ENCODE measurements at regions not wholly inside any gene's neighbourhood (a gene's known extent, or its start where the extent isn't known, plus 50 kb on each side); places are given as distances from the start of the nearest gene placed in this dataset.
"Not testable (repeated sequence)": the region's sequence is repeated elsewhere in the genome, so short reads cannot be mapped to it uniquely, and the experiment has no call there.

- TF ChIP-seq ZNF274 (IDR thresholded peaks at IDR 0.05; ENCODE audit: low read depth, low read length) = no peak
- H3K4me3 ChIP-seq (ENCODE audit: low read length) = no peak overlapping the region
Observed at GRCh38 chr9:21597284-21597683, 115.2 kb upstream of the IFNE start.

DNA sequence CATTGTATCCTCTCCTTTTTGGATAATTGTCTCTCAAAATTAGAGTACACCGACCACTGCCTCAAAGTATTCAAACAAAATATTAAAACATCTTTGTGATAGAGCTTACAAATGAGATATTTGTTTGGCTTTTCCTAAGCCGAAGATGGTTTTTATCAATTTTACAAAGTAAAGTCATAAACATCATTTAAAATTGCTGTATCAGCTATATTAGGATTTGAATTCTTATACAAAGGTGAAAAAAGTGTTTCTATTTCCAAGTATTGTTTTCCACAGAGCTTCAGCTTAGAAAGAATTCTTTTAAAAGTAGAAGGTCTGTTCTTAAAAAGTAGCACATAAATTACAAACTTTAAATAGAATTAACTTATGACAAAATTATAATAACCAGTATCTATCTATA is 116.6 kb upstream of the IFNE start:
- no peak overlapping the region for H3K4me3 ChIP-seq (ENCODE audit: low read length)
- no peak for TF ChIP-seq ZNF274 (IDR thresholded peaks at IDR 0.05; ENCODE audit: low read depth, low read length)

DNA sequence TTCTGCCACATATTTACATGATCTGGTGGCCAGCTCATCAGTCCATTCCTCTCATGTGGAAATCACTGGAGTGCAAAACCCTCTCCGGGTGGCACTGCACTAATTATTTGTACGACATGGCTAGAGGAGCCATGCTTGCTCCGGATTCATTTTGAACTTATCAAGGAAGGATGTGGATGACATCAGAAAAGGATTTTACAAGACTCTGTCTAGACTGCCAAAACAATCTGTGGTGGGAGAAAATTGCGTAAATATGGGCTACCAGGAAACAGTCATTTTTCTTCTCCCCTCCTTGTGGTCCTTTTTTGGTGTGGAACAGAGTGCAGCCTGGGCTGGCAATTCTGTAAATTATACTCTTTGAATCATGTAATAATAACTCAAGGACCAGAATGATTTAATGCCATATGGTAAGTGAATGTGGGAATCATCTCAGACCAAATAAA is 123.4 kb upstream of the IFNE start:
- TF ChIP-seq ZNF274 (IDR thresholded peaks at IDR 0.05; ENCODE audit: low read depth, low read length) = no peak
- no peak overlapping the region for H3K4me3 ChIP-seq (ENCODE audit: low read length)

- no peak for TF ChIP-seq ZNF274 (IDR thresholded peaks at IDR 0.05; ENCODE audit: low read depth, low read length)
- no peak overlapping the region for H3K4me3 ChIP-seq (ENCODE audit: low read length)
Observed at GRCh38 chr9:21607576-21607975, 125.5 kb upstream of the IFNE start.

DNA sequence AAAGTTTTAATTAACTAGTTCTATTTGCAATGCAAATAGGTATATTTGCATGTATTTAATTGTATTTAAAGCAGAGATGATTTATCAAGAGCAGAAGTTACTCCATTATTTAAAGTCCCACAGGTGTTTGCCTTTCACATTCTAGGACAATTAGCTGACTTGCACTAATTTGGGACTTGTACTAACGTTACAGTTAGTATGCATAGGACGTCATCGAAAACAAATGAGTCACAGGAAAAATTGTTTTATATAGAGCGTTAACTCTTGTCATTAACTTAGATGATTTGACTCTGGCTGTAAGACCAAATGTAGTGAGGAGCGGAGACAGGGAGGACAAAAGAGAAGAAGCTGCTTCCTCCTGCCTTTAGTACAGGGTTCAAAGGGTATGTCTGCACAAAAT is 126.1 kb upstream of the IFNE start:
- no peak overlapping the region for H3K4me3 ChIP-seq (ENCODE audit: low read length)
- no peak for TF ChIP-seq ZNF274 (IDR thresholded peaks at IDR 0.05; ENCODE audit: low read depth, low read length)

GRCh38 chr9:21609506-21609905 is 127.4 kb upstream of the IFNE start:
- H3K4me3 ChIP-seq (ENCODE audit: low read length) = no peak overlapping the region
- no peak for TF ChIP-seq ZNF274 (IDR thresholded peaks at IDR 0.05; ENCODE audit: low read depth, low read length)

GRCh38 chr9:21611891-21612290 is 129.8 kb upstream of the IFNE start:
- TF ChIP-seq ZNF274 (IDR thresholded peaks at IDR 0.05; ENCODE audit: low read depth, low read length) = no peak
- H3K4me3 ChIP-seq (ENCODE audit: low read length) = no peak overlapping the region

GRCh38 chr9:21615018-21615417 is 132.9 kb upstream of the IFNE start:
- H3K4me3 ChIP-seq (ENCODE audit: low read length) = no peak overlapping the region
- TF ChIP-seq ZNF274 (IDR thresholded peaks at IDR 0.05; ENCODE audit: low read depth, low read length) = no peak

GRCh38 chr9:21615446-21615845 is 133.3 kb upstream of the IFNE start:
- H3K4me3 ChIP-seq (ENCODE audit: low read length) = no peak overlapping the region
- TF ChIP-seq ZNF274 (IDR thresholded peaks at IDR 0.05; ENCODE audit: low read depth, low read length) = no peak

- H3K4me3 ChIP-seq (ENCODE audit: low read length) = no peak overlapping the region
- no peak for TF ChIP-seq ZNF274 (IDR thresholded peaks at IDR 0.05; ENCODE audit: low read depth, low read length)
Observed at GRCh38 chr9:21616082-21616778, 134.1 kb upstream of the IFNE start.

DNA sequence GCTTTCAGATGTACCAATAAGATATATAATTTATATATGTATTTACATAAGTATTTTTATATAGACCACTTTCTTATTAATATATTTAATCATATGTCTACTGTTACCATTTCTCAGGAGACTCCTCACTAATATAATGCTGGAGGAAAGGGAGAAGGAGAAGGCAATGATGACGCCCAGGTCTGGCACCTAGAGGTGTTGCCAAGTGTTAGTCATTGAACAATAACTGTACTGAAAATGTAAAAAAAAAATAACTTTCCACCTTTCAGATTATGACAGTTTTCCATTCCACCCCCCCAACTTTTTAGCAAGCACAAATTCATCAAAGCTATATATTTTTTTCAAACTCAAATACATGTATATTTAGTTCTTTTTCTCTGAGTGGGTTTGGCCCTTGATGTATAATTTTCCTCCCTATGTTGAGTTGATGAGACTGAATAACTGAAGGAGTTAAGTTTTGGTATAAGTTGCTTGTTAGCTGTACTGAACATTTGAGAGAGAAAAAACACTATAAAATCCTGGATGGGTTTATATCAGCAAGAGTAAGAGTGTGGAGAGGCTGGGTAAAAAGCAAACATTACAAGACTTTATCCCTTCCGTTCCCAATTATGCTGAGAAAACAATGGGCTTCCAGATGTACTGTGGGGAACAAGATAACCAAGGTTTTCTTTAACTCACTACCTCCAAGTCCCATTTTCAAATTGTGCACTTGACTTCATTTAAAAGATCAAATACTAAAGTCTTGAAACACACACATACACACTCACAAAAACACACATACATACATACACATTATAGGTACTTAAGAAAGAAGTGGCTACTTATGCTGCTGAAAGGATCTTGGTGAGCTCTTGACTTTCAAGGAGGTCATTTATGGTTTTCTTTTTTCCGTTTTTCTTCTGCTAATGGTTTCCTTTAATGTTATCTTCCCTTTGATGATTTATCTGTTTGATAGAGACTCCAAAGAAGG is 142.8 kb upstream of the IFNE start:
- no peak overlapping the region for H3K4me3 ChIP-seq (ENCODE audit: low read length)
- TF ChIP-seq ZNF274 (IDR thresholded peaks at IDR 0.05; ENCODE audit: low read depth, low read length) = no peak

DNA sequence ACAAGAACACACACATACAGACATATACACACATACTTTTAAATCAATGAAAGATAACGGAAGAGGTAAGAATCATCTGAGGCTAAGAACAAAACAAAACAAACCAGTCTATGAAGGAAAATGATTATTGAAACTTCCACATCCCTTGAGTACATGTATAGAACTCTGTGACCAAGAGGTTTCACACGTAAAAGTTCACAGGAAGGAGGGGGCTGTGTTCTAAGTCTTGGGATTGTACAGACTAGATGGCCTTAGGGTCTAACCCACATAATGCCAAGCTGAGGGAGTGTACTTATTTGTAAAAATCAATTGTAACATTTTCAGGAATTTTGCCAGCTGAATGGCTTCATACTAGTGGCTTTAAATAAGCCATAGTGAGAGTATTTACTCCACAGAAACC is 144.4 kb upstream of the IFNE start:
- H3K4me3 ChIP-seq (ENCODE audit: low read length) = no peak overlapping the region
- no peak for TF ChIP-seq ZNF274 (IDR thresholded peaks at IDR 0.05; ENCODE audit: low read depth, low read length)

DNA sequence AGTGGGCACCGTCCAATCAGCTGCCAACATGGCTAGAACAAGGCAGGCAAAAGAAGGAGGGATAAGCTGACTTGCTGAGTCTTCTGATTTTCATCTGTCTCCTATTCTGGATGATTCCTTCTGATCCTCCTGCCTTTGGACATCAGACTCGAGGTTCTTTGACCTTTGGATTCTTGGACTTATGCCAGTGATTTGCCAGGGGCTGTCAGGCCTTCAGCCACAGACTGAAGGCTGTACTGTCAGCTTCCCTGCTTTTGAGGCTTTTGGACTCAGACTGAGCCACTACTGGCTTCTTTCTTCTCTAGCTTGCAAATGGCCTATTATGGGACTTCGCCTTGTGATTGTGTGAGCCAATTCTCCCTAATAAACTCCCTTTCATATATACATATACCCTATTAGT is 146.8 kb upstream of the IFNE start:
- not testable (repeated sequence) for H3K4me3 ChIP-seq (ENCODE audit: low read length)

- no peak for TF ChIP-seq ZNF274 (IDR thresholded peaks at IDR 0.05; ENCODE audit: low read depth, low read length)
- no peak overlapping the region for H3K4me3 ChIP-seq (ENCODE audit: low read length)
Observed at GRCh38 chr9:21634951-21635350, 152.8 kb upstream of the IFNE start.

- TF ChIP-seq ZNF274 (IDR thresholded peaks at IDR 0.05; ENCODE audit: low read depth, low read length) = no peak
- H3K4me3 ChIP-seq (ENCODE audit: low read length) = no peak overlapping the region
Observed at GRCh38 chr9:21638104-21638503, 156.0 kb upstream of the IFNE start.

All from GM08714 (cell line).